ENCODE measurements at regions not wholly inside any gene's neighbourhood (a gene's known extent, or its start where the extent isn't known, plus 50 kb on each side); places are given as distances from the start of the nearest gene placed in this dataset.

DNA sequence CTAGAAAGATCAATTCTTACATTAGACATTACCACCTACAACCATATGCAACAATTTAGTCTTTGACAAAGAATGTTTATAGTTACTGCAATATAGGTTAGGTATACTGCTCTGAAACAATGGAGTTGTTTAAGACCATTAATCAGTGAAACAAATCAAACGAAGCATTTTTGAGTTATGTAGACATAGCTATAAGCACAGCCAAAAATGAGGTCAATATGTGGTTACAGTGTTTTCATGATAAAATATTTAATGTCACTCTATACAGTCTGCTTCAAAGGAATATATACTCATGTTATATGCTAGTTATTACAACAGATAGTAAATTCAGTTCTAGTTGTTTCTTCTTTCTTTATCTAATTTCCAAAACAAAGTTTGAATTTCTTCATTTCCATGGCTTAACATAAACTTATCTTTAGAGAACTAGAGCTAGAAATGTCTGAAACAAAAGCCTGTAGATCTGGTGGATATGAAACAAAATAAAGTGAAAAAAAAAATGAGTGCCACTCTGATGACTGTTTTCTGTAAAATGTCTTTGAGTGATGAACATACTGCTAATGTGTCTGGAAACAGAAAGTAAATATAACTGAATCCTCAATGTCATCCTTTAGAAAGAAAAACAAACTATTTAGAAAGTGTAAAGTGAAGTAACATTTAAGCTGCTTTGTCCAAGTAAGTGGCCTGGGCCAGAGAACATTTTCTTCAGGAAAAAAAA is 809.0 kb downstream of the FAT4 start:
- ATAC-seq: peak; percentile 45; the same call in 2 of the 3 replicates
- TF ChIP-seq ARNTL (CRISPR knock-in tag; IDR thresholded peaks at IDR 0.05; ENCODE audit: borderline replicate concordance, low read depth): no peak
- TF ChIP-seq, protein P1, sequence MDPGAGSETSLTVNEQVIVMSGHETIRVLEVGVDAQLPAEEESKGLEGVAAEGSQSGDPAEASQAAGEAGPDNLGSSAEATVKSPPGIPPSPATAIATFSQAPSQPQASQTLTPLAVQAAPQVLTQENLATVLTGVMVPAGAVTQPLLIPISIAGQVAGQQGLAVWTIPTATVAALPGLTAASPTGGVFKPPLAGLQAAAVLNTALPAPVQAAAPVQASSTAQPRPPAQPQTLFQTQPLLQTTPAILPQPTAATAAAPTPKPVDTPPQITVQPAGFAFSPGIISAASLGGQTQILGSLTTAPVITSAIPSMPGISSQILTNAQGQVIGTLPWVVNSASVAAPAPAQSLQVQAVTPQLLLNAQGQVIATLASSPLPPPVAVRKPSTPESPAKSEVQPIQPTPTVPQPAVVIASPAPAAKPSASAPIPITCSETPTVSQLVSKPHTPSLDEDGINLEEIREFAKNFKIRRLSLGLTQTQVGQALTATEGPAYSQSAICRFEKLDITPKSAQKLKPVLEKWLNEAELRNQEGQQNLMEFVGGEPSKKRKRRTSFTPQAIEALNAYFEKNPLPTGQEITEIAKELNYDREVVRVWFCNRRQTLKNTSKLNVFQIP (CRISPR knock-in tag; IDR thresholded peaks at IDR 0.05; ENCODE audit: borderline replicate concordance, low read depth): no peak
- no peak for TF ChIP-seq ISL1 (CRISPR knock-in tag; IDR thresholded peaks at IDR 0.05)
- TF ChIP-seq PATZ1 (CRISPR knock-in tag; IDR thresholded peaks at IDR 0.05; ENCODE audit: borderline replicate concordance): no peak
- no peak for TF ChIP-seq GLIS3 (CRISPR knock-in tag; IDR thresholded peaks at IDR 0.05)
- no peak for TF ChIP-seq PPARA (CRISPR knock-in tag; IDR thresholded peaks at IDR 0.05; ENCODE audit: borderline replicate concordance)
- no peak for TF ChIP-seq OSR1 (CRISPR knock-in tag; IDR thresholded peaks at IDR 0.05)

GRCh38 chr4:126124818-126125217 is 810.1 kb downstream of the FAT4 start:
- no peak for TF ChIP-seq ARNTL (CRISPR knock-in tag; IDR thresholded peaks at IDR 0.05; ENCODE audit: borderline replicate concordance, low read depth)
- TF ChIP-seq ISL1 (CRISPR knock-in tag; IDR thresholded peaks at IDR 0.05): peak; percentile 59
- ATAC-seq: no peak

GRCh38 chr4:126130215-126130614 is 815.5 kb downstream of the FAT4 start:
- no peak for TF ChIP-seq ISL1 (CRISPR knock-in tag; IDR thresholded peaks at IDR 0.05)
- no peak for TF ChIP-seq RARB (CRISPR knock-in tag; IDR thresholded peaks at IDR 0.05)
- no peak for TF ChIP-seq GLIS3 (CRISPR knock-in tag; IDR thresholded peaks at IDR 0.05)
- TF ChIP-seq ZFP30 (CRISPR knock-in tag; IDR thresholded peaks at IDR 0.05): no peak
- no peak for TF ChIP-seq BACH2 (CRISPR knock-in tag; IDR thresholded peaks at IDR 0.05; ENCODE audit: borderline replicate concordance)
- TF ChIP-seq, protein P1 (CRISPR knock-in tag; IDR thresholded peaks at IDR 0.05; ENCODE audit: borderline replicate concordance, low read depth): no peak
- TF ChIP-seq, protein P2, sequence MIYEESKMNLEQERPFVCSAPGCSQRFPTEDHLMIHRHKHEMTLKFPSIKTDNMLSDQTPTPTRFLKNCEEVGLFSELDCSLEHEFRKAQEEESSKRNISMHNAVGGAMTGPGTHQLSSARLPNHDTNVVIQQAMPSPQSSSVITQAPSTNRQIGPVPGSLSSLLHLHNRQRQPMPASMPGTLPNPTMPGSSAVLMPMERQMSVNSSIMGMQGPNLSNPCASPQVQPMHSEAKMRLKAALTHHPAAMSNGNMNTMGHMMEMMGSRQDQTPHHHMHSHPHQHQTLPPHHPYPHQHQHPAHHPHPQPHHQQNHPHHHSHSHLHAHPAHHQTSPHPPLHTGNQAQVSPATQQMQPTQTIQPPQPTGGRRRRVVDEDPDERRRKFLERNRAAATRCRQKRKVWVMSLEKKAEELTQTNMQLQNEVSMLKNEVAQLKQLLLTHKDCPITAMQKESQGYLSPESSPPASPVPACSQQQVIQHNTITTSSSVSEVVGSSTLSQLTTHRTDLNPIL (CRISPR knock-in tag; IDR thresholded peaks at IDR 0.05; ENCODE audit: low read depth): no peak
- no peak for TF ChIP-seq OSR1 (CRISPR knock-in tag; IDR thresholded peaks at IDR 0.05)
- no peak for TF ChIP-seq ARNTL (CRISPR knock-in tag; IDR thresholded peaks at IDR 0.05; ENCODE audit: borderline replicate concordance, low read depth)
- TF ChIP-seq CSRNP3 (CRISPR knock-in tag; IDR thresholded peaks at IDR 0.05): no peak
- TF ChIP-seq SNAI2 (CRISPR knock-in tag; IDR thresholded peaks at IDR 0.05): no peak
- TF ChIP-seq ESRRG (CRISPR knock-in tag; IDR thresholded peaks at IDR 0.05): no peak
- TF ChIP-seq ZNF8 (CRISPR knock-in tag; IDR thresholded peaks at IDR 0.05): no peak
- no peak for TF ChIP-seq ZNF70 (CRISPR knock-in tag; IDR thresholded peaks at IDR 0.05)
- TF ChIP-seq ZFP3 (CRISPR knock-in tag; IDR thresholded peaks at IDR 0.05): no peak
- TF ChIP-seq, protein P3, sequence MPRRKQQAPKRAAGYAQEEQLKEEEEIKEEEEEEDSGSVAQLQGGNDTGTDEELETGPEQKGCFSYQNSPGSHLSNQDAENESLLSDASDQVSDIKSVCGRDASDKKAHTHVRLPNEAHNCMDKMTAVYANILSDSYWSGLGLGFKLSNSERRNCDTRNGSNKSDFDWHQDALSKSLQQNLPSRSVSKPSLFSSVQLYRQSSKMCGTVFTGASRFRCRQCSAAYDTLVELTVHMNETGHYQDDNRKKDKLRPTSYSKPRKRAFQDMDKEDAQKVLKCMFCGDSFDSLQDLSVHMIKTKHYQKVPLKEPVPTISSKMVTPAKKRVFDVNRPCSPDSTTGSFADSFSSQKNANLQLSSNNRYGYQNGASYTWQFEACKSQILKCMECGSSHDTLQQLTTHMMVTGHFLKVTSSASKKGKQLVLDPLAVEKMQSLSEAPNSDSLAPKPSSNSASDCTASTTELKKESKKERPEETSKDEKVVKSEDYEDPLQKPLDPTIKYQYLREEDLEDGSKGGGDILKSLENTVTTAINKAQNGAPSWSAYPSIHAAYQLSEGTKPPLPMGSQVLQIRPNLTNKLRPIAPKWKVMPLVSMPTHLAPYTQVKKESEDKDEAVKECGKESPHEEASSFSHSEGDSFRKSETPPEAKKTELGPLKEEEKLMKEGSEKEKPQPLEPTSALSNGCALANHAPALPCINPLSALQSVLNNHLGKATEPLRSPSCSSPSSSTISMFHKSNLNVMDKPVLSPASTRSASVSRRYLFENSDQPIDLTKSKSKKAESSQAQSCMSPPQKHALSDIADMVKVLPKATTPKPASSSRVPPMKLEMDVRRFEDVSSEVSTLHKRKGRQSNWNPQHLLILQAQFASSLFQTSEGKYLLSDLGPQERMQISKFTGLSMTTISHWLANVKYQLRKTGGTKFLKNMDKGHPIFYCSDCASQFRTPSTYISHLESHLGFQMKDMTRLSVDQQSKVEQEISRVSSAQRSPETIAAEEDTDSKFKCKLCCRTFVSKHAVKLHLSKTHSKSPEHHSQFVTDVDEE (CRISPR knock-in tag; IDR thresholded peaks at IDR 0.05): no peak
- TF ChIP-seq ZC3H10 (CRISPR knock-in tag; IDR thresholded peaks at IDR 0.05): no peak
- TF ChIP-seq ZNF565 (CRISPR knock-in tag; conservative IDR thresholded peaks at IDR 0.05; ENCODE audit: low read depth): no peak

More at GRCh38 chr4:126130215-126130614, 815.5 kb downstream of the FAT4 start:
- ATAC-seq: no peak
